ENCODE measurements at regions not wholly inside any gene's neighbourhood (a gene's known extent, or its start where the extent isn't known, plus 50 kb on each side); places are given as distances from the start of the nearest gene placed in this dataset.

DNA sequence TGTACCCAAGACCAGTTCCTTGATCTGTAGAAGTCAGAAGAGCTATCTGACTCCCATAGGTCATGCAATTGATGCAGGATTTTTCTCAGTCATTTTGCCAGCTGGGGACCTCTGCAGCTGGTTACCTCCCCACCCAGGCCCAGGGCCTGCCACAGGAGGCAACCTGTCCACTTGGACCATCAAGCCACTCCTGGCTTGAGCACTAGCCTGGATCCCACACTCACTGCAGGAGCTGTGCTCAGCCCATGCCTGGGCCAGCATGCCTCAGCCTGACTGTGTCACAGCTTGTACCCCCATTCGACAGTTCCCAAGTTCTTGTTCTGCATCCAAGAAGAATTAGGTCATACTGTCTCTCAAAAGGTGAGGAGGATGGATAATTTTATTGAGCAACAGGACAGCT lies 189.4 kb downstream of the PCDH17 start:
- H3K4me1 ChIP-seq (ENCODE audit: control insufficient read depth in 1 of 2, low read depth in 2 of 2), result no peaks in the 10 kb centered on the region
- no peak overlapping the region for H3K4me3 ChIP-seq
- H3K9me3 ChIP-seq, result no peaks in the 10 kb centered on the region
- TF ChIP-seq, protein P1, sequence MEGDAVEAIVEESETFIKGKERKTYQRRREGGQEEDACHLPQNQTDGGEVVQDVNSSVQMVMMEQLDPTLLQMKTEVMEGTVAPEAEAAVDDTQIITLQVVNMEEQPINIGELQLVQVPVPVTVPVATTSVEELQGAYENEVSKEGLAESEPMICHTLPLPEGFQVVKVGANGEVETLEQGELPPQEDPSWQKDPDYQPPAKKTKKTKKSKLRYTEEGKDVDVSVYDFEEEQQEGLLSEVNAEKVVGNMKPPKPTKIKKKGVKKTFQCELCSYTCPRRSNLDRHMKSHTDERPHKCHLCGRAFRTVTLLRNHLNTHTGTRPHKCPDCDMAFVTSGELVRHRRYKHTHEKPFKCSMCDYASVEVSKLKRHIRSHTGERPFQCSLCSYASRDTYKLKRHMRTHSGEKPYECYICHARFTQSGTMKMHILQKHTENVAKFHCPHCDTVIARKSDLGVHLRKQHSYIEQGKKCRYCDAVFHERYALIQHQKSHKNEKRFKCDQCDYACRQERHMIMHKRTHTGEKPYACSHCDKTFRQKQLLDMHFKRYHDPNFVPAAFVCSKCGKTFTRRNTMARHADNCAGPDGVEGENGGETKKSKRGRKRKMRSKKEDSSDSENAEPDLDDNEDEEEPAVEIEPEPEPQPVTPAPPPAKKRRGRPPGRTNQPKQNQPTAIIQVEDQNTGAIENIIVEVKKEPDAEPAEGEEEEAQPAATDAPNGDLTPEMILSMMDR (IDR thresholded peaks at IDR 0.05), result no peak
- ATAC-seq (ENCODE audit: insufficient number of reproducible peaks, low FRiP score, low read depth), result no peak
- DNase-seq (ENCODE audit: low spot score), result no peak
- H3K36me3 ChIP-seq, result no peaks in the 10 kb centered on the region
- no peak overlapping the region for H3K27ac ChIP-seq
- no peaks in the 10 kb centered on the region for H3K27me3 ChIP-seq (replicated peaks; ENCODE audit: insufficient read depth)

DNA sequence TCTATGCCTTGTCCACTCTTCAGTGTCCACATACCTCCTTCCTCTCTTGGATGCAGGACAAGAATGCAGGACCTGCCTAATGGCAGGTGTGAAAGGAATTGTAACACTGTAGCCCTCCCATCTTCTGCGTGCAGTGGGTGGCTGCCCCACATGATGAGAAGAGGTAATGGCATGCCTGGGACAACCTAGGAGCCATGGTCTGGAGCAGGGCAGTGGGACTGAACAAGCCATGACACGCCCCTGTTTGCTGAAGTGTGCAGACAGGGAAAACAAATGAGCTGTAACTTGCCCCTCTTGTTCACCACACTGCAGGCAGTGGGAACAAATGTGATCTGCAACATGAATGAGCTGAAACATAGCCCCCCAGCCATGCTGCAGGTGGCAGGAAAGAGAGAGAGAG lies 192.2 kb downstream of the PCDH17 start:
- H3K4me3 ChIP-seq, result no peak overlapping the region
- no peak for ATAC-seq (ENCODE audit: insufficient number of reproducible peaks, low FRiP score, low read depth)
- no peaks in the 10 kb centered on the region for H3K36me3 ChIP-seq
- TF ChIP-seq, protein P1 (IDR thresholded peaks at IDR 0.05), result no peak
- no peaks in the 10 kb centered on the region for H3K4me1 ChIP-seq (ENCODE audit: control insufficient read depth in 1 of 2, low read depth in 2 of 2)
- no peaks in the 10 kb centered on the region for H3K9me3 ChIP-seq
- H3K27ac ChIP-seq, result no peak overlapping the region
- H3K27me3 ChIP-seq (replicated peaks; ENCODE audit: insufficient read depth), result no peaks in the 10 kb centered on the region
- no peak for DNase-seq (ENCODE audit: low spot score)

DNA sequence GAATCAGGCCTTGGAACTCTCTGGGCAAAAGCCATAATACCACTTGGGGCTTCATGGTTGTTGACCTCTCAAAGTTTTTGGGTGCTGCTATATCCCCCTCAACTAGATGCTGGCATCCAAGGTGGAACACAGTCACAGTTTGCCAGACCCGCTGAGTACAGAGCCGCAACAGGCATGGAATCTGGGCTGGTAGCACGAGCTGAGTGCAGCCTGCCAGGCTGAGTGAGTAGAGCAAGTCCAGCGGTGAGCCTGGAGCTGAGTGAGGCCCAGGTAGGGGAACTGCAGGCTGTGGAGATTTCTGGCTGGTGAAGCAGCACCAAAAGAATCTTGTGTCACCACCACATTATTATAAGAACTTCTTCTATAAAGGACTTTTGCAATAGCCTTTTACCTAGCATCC lies 192.6 kb downstream of the PCDH17 start:
- Histone ChIP-seq H3K9me3 (no peaks in the 10 kb centered on the region), H3K27me3 (replicated peaks; ENCODE audit: insufficient read depth) (no peaks in the 10 kb centered on the region), H3K4me3 (no peak overlapping the region), H3K4me1 (ENCODE audit: control insufficient read depth in 1 of 2, low read depth in 2 of 2) (no peaks in the 10 kb centered on the region), H3K36me3 (no peaks in the 10 kb centered on the region), H3K27ac (no peak overlapping the region)
- DNase-seq (ENCODE audit: low spot score) (no peak), ATAC-seq (ENCODE audit: insufficient number of reproducible peaks, low FRiP score, low read depth) (no peak)
- TF ChIP-seq, protein P1 (IDR thresholded peaks at IDR 0.05), result no peak

DNA sequence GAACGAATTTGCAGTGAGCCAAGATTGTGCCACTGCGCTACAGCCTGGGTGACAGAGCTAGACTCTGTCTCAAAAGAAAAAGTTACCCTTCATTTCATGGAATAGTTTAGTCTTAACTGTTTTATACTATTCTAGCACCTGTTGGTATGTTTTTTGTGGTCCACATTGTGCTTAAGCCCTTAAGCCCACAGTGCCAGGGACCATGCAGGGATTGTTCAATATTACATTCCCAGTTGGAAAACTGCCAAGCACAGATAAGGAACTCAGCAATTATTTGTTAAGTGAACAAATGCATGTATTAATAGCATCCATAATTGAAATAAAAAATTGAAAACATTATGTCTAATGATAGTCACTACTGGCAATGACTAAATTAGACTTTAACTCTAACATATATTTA lies 193.5 kb downstream of the PCDH17 start:
- H3K4me3 ChIP-seq, result no peak overlapping the region
- no peaks in the 10 kb centered on the region for H3K27me3 ChIP-seq (replicated peaks; ENCODE audit: insufficient read depth)
- H3K27ac ChIP-seq, result no peak overlapping the region
- H3K9me3 ChIP-seq, result no peaks in the 10 kb centered on the region
- TF ChIP-seq, protein P1 (IDR thresholded peaks at IDR 0.05), result no peak
- ATAC-seq (ENCODE audit: insufficient number of reproducible peaks, low FRiP score, low read depth) (no peak), DNase-seq (ENCODE audit: low spot score) (no peak)
- H3K4me1 ChIP-seq (ENCODE audit: control insufficient read depth in 1 of 2, low read depth in 2 of 2), result no peaks in the 10 kb centered on the region
- no peaks in the 10 kb centered on the region for H3K36me3 ChIP-seq

DNA sequence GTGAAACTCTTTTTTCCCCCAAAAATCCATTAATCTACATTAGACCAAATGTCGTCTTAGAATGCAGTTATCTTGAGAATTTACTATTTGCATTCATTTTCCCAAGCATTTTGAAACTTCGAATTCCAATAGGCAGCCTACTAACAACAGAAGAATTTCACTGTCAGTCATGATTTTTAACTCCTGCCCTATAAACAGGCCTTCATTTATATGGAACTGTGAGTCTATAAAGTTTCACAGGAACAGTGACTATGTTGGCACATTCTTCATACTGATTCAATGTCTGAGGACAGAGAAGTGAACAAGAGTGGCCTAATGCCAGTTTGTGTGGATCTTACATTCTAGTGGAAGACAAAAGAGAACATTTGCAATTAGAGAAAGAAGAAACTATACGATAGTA lies 198.0 kb downstream of the PCDH17 start:
- Histone ChIP-seq H3K4me3 (no peak overlapping the region), H3K36me3 (no peaks in the 10 kb centered on the region), H3K9me3 (no peaks in the 10 kb centered on the region), H3K27ac (no peak overlapping the region), H3K4me1 (ENCODE audit: control insufficient read depth in 1 of 2, low read depth in 2 of 2) (no peaks in the 10 kb centered on the region), H3K27me3 (replicated peaks; ENCODE audit: insufficient read depth) (no peaks in the 10 kb centered on the region)
- DNase-seq (ENCODE audit: low spot score) (no peak), ATAC-seq (ENCODE audit: insufficient number of reproducible peaks, low FRiP score, low read depth) (no peak)
- TF ChIP-seq, protein P1 (IDR thresholded peaks at IDR 0.05), result no peak

All from thoracic aorta (tissue), 2 donors.